GM12875 (cell line): ENCODE measurements at regions not wholly inside any gene's neighbourhood (a gene's known extent, or its start where the extent isn't known, plus 50 kb on each side); places are given as distances from the start of the nearest gene placed in this dataset.

Experiments used
- H3K4me3 ChIP-seq: one replicate; pipeline ENCODE4 v1.5.1; 2011; ENCODE audit warnings: low read depth, low read length, control low read depth
- CTCF ChIP-seq: IDR thresholded peaks from 2 replicates; pipeline ENCODE4 v1.5.1; 2011; ENCODE audit warnings: low read depth, mild to moderate bottlenecking, control low read depth, inconsistent platforms, low read length, moderate library complexity, borderline replicate concordance; ENCODE audit not compliant: insufficient read depth

GRCh38 chr17:14514973-14515372 lies 214.1 kb downstream of the HS3ST3B1 start:
- H3K4me3 ChIP-seq = no peak overlapping the region
- no peak for TF ChIP-seq CTCF

GRCh38 chr17:14513835-14514234 lies 213.0 kb downstream of the HS3ST3B1 start:
- TF ChIP-seq CTCF = no peak
- no peak overlapping the region for H3K4me3 ChIP-seq

DNA sequence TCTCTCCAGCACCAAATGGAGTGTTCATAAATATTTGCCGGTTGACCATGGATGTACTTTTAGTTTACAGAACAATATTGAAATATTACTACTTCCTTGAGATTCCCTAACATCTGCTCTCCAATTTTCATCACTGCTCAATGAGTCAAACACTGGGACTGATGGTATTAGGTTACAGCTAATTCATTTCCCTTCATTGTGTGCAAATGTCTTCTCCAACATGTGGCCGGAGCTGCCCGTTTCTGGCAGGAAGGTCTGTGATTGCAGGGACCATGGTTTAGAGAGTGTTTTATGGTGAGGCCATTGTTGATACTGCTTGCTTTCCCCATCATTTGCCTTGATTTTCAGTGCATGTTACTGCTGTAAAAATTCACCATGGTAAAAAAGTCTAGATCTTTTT lies 209.3 kb downstream of the HS3ST3B1 start:
- no peak for TF ChIP-seq CTCF
- H3K4me3 ChIP-seq = no peak overlapping the region

DNA sequence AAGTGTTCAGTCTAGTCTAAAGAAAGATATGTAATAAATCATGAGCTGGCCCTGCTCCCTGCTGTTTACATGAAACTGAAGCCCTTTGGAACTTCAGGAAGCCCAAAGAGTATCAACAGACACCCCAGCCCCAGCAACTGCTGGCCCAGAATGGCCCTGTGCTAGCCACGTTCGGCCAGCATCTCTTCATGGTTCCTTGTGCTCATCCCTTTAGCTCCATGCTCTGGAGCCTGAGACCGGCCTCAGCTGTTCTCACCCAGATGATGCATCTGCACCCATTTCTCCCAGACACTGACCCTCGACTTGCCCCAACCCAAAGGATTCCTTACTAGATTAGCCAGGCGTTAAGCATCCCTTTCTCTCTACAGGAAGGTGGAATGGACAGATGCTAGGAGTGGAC lies 207.3 kb downstream of the HS3ST3B1 start:
- TF ChIP-seq CTCF = no peak
- no peak overlapping the region for H3K4me3 ChIP-seq

- no peak overlapping the region for H3K4me3 ChIP-seq
- TF ChIP-seq CTCF = no peak
Measured at GRCh38 chr17:14506364-14506763, 205.5 kb downstream of the HS3ST3B1 start.

- no peak overlapping the region for H3K4me3 ChIP-seq
- no peak for TF ChIP-seq CTCF
Measured at GRCh38 chr17:14505606-14506005, 204.7 kb downstream of the HS3ST3B1 start.

GRCh38 chr17:14499976-14500375 lies 199.1 kb downstream of the HS3ST3B1 start:
- TF ChIP-seq CTCF = no peak

More at GRCh38 chr17:14499976-14500375, 199.1 kb downstream of the HS3ST3B1 start:
- H3K4me3 ChIP-seq = no peak overlapping the region
